Left lung (tissue), 4 donors: ENCODE measurements at regions not wholly inside any gene's neighbourhood (a gene's known extent, or its start where the extent isn't known, plus 50 kb on each side); places are given as distances from the start of the nearest gene placed in this dataset.
A peak's percentile ranks its signal among the peaks of the same experiment; 100 is the strongest.

Source experiments
- ATAC-seq: fragments of 200-7000 bp; cut with Tn5 transposase; one replicate; pipeline ENCODE4 v1.9.1; 2020; ENCODE audit warnings: moderate library complexity
- DNase-seq, 4 donors: peaks; one replicate each; pipeline ENCODE4 v3.0.0-alpha.2; 2013 to 2020
- H3K27ac ChIP-seq, 2 donors: fragments of 200-600 bp; sonication (generic) in 1 of 2; one replicate each; pipeline versions ENCODE4 v1.5.0 to v1.8.0; 2020 to 2021
- H3K27me3 ChIP-seq, 2 donors: fragments of 200-600 bp; sonication (generic) in 1 of 2; one replicate each; pipeline versions ENCODE4 v1.5.0 to v1.8.0; 2020 to 2021
- H3K36me3 ChIP-seq, 2 donors: fragments of 200-600 bp; sonication (generic) in 1 of 2; one replicate each; pipeline versions ENCODE4 v1.5.0 to v1.8.0; 2020 to 2021
- H3K4me1 ChIP-seq, 2 donors: fragments of 200-600 bp; one replicate each; pipeline ENCODE4 v1.8.0; 2021
- H3K4me3 ChIP-seq, 2 donors: fragments of 200-600 bp; sonication (generic) in 1 of 2; one replicate each; pipeline versions ENCODE4 v1.5.0 to v1.8.0; 2020 to 2021; ENCODE audit warnings: mild to moderate bottlenecking in 1 of 2
- H3K9me3 ChIP-seq, 2 donors: fragments of 200-600 bp; sonication (generic) in 1 of 2; one replicate each; pipeline versions ENCODE4 v1.5.0 to v1.8.0; 2020 to 2021
- intact Hi-C, 2 donors: fragments of 100-400 bp; cut with DNase I; formaldehyde crosslinking; loops; one replicate each; pipeline versions ENCODE4 v1.11.2 to v1.14.2; 2022
- TF ChIP-seq, protein P1 (sequence below), 2 donors: fragments of 200-600 bp; sonication (generic) in 1 of 2; IDR thresholded peaks; one replicate each; pipeline versions ENCODE4 v1.5.0 to v1.8.0; 2021; ENCODE audit warnings: antibody characterized with exemption in 2 of 2
- donor health status: DM: no; HTN: yes; CAD: no.
- donor health status: DM: no; HTN: no; CAD: no.

DNA sequence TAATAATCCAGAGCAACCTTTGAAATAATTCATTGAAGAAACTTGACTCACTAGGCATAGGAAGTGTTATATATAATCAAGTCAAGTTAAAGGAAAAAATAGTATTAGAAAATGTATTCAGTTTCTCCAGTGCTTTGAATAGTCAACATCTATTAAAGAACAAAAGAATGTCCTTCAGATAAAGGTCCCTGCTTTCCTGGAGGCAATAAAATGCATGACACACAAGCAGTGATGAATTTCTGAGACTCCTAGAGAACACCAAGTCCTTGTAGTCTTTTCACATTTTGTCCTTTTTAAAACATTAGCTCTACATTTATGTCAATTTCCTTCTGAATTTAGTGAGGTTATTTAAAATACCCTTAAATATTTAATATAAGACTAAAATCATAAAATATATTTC lies 695.5 kb downstream of the EPHA3 start:
- DNase-seq (no peak), ATAC-seq (no peak)
- intact Hi-C loops, result no loop called here
- no peaks in the 10 kb centered on the region for H3K4me1 ChIP-seq
- no peak overlapping the region for H3K27ac ChIP-seq
- no peaks in the 10 kb centered on the region for H3K36me3 ChIP-seq
- TF ChIP-seq, protein P1, sequence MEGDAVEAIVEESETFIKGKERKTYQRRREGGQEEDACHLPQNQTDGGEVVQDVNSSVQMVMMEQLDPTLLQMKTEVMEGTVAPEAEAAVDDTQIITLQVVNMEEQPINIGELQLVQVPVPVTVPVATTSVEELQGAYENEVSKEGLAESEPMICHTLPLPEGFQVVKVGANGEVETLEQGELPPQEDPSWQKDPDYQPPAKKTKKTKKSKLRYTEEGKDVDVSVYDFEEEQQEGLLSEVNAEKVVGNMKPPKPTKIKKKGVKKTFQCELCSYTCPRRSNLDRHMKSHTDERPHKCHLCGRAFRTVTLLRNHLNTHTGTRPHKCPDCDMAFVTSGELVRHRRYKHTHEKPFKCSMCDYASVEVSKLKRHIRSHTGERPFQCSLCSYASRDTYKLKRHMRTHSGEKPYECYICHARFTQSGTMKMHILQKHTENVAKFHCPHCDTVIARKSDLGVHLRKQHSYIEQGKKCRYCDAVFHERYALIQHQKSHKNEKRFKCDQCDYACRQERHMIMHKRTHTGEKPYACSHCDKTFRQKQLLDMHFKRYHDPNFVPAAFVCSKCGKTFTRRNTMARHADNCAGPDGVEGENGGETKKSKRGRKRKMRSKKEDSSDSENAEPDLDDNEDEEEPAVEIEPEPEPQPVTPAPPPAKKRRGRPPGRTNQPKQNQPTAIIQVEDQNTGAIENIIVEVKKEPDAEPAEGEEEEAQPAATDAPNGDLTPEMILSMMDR (IDR thresholded peaks at IDR 0.05), result no peak
- no peaks in the 10 kb centered on the region for H3K27me3 ChIP-seq
- no peak overlapping the region for H3K4me3 ChIP-seq
- peaks cover 0 to 3% of the 10 kb centered on the region in 2 donors for H3K9me3 ChIP-seq

DNA sequence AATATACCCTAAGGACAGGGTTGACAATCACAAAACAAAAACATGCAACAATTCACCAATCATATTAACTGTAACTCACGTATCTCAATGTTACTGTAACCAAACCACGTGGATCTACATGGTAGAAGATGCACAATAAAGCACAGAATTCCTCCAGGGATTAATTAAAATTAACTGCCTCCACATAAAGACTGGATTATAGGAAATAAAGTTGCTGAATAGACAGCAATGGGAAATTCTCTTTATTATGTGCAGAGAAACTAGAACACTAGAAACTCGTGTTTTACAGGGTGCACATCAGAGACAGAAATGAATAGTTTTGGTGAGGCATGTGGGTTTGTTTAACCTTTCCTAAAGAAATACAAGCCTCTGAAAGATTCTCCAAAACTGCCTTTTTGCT lies 696.3 kb downstream of the EPHA3 start:
- DNase-seq (no peak), ATAC-seq (no peak)
- Histone ChIP-seq H3K27ac (no peak overlapping the region), H3K27me3 (no peaks in the 10 kb centered on the region), H3K4me3 (no peak overlapping the region), H3K36me3 (no peaks in the 10 kb centered on the region), H3K4me1 (no peaks in the 10 kb centered on the region), H3K9me3 (no peaks in the 10 kb centered on the region)
- TF ChIP-seq, protein P1 (IDR thresholded peaks at IDR 0.05), result no peak
- intact Hi-C loops, result no loop called here

DNA sequence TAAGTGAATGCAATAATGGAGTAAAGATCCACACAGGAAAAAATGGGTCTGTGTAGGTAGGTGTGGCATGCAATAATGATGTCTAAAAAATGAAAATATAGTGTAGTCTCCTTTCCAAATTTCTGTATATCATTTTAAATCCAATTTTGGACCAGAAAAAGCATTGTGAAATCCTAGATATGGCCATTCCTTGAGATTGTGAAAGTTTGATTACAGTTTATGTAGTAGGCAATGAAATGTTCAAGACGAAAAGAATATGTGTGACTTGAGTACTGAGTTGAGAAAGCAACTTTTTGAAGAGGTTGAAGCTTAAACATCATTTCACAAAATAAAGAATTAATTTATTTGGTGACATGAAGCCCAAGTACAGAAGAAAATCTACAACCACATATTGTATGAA lies 698.7 kb downstream of the EPHA3 start:
- H3K4me3 ChIP-seq, result no peak overlapping the region
- intact Hi-C loops, result no loop called here
- no peak overlapping the region for H3K27ac ChIP-seq
- DNase-seq, result peak in 2 of 4 donors; percentile 71 to 72
- H3K9me3 ChIP-seq, result no peaks in the 10 kb centered on the region
- TF ChIP-seq, protein P1 (IDR thresholded peaks at IDR 0.05), result no peak
- no peaks in the 10 kb centered on the region for H3K36me3 ChIP-seq
- no peaks in the 10 kb centered on the region for H3K27me3 ChIP-seq
- no peaks in the 10 kb centered on the region for H3K4me1 ChIP-seq
- no peak for ATAC-seq

DNA sequence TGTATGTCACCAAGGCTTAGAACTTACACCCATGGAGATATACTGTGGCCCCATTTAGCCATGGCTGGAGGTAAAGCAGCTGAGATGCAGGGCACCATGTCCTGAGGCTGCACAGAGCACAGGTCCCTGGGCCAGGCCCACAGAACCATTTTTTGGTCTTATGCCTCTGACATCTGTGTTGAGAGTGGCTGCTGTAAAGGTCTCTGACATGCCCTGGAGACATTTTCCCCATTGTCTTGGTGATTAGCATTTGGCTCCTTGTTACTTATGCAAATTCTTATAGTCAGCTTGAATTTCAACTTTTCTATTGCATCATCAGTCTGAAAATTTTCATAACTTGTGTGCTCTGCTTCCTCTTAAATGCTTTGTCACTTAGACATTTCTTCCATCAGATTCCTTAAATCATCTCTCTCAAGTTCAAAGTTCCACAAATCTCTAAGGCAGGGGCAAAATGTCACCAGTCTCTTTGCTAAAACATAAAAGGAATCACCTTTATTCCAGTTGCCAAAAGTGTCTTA lies 701.3 kb downstream of the EPHA3 start:
- Histone ChIP-seq H3K4me3 (no peak overlapping the region), H3K9me3 (peaks cover 0 to 14% of the 10 kb centered on the region in 2 donors), H3K36me3 (no peaks in the 10 kb centered on the region), H3K4me1 (no peaks in the 10 kb centered on the region), H3K27me3 (no peaks in the 10 kb centered on the region), H3K27ac (no peak overlapping the region)
- TF ChIP-seq, protein P1 (IDR thresholded peaks at IDR 0.05), result no peak
- DNase-seq (no peak), ATAC-seq (no peak)
- intact Hi-C loops, result no loop called here

DNA sequence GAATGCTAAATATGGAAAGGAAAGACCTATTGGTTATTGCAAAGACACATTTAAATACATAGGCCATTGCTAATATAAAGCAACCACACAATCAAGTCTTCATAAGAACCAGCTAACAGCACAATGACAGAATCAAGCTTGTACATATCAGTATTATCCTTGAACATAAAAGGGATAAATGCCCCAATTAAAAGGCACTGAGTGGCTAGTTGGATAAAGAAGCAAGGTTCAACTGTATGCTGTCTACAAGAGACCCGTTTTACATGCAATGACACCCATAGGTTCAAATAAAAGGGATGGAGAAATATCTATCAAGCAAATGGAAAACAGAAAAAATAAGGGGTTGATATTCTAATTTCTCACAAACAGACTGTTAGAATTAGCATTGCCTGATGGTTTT lies 706.1 kb downstream of the EPHA3 start:
- intact Hi-C loops, result no loop called here
- TF ChIP-seq, protein P1 (IDR thresholded peaks at IDR 0.05), result no peak
- ATAC-seq, result no peak
- DNase-seq, result no peak
- no peaks in the 10 kb centered on the region for H3K27me3 ChIP-seq
- H3K4me1 ChIP-seq, result no peaks in the 10 kb centered on the region
- H3K9me3 ChIP-seq, result peaks cover 0 to 30% of the 10 kb centered on the region in 2 donors
- H3K4me3 ChIP-seq, result no peak overlapping the region
- no peak overlapping the region for H3K27ac ChIP-seq
- H3K36me3 ChIP-seq, result no peaks in the 10 kb centered on the region
